ENCODE measurements at regions not wholly inside any gene's neighbourhood (a gene's known extent, or its start where the extent isn't known, plus 50 kb on each side); places are given as distances from the start of the nearest gene placed in this dataset.

GRCh38 chrX:68945081-68945602 is 116.3 kb downstream of the EFNB1 start:
- ChIA-PET POLR2A (interaction anchor here (1.1 to 1.5 kb wide), 2 partner anchors 8 to 116 kb away, joined by 4 read pairs; partner anchors contain the start of gene EFNB1), CTCF (interaction anchor here (1.2 to 2.3 kb wide), 2 partner anchors 9 to 118 kb away, joined by 3 to 5 read pairs; no protein-coding TSS in a partner anchor)
- no peak for DNase-seq (ENCODE audit: low read depth, low spot score)
- no peak for TF ChIP-seq CTCF (IDR thresholded peaks at IDR 0.05; ENCODE audit: low read depth, low read length)
- Histone ChIP-seq H3K9me3 (ENCODE audit: control insufficient read depth, insufficient read depth, low read length) (no peaks in the 10 kb centered on the region), H3K27me3 (ENCODE audit: control insufficient read depth, insufficient read depth, low read length) (no peaks in the 10 kb centered on the region), H3K27ac (ENCODE audit: low read depth, low read length) (peak overlapping the region; percentile 2), H3K4me3 (ENCODE audit: low read depth, low read length) (no peak overlapping the region)

GRCh38 chrX:68944211-68944610 is 115.4 kb downstream of the EFNB1 start:
- TF ChIP-seq CTCF (IDR thresholded peaks at IDR 0.05; ENCODE audit: low read depth, low read length): no peak
- POLR2A ChIA-PET: no interaction called here

GRCh38 chrX:68942840-68943239 is 114.0 kb downstream of the EFNB1 start:
- Histone ChIP-seq H3K4me3 (ENCODE audit: low read depth, low read length) (no peak overlapping the region), H3K27me3 (ENCODE audit: control insufficient read depth, insufficient read depth, low read length) (no peaks in the 10 kb centered on the region), H3K27ac (ENCODE audit: low read depth, low read length) (no peak overlapping the region), H3K9me3 (ENCODE audit: control insufficient read depth, insufficient read depth, low read length) (no peaks in the 10 kb centered on the region)
- CTCF ChIA-PET: no interaction called here
- TF ChIP-seq CTCF (IDR thresholded peaks at IDR 0.05; ENCODE audit: low read depth, low read length): no peak
- POLR2A ChIA-PET: no interaction called here
- no peak for DNase-seq (ENCODE audit: low read depth, low spot score)

More at GRCh38 chrX:68944211-68944610, 115.4 kb downstream of the EFNB1 start:
- Histone ChIP-seq H3K9me3 (ENCODE audit: control insufficient read depth, insufficient read depth, low read length) (no peaks in the 10 kb centered on the region), H3K27ac (ENCODE audit: low read depth, low read length) (no peak overlapping the region), H3K4me3 (ENCODE audit: low read depth, low read length) (no peak overlapping the region), H3K27me3 (ENCODE audit: control insufficient read depth, insufficient read depth, low read length) (no peaks in the 10 kb centered on the region)
- CTCF ChIA-PET: no interaction called here
- no peak for DNase-seq (ENCODE audit: low read depth, low spot score)

- TF ChIP-seq CTCF (IDR thresholded peaks at IDR 0.05; ENCODE audit: low read depth, low read length): no peak
- no peaks in the 10 kb centered on the region for H3K27me3 ChIP-seq (ENCODE audit: control insufficient read depth, insufficient read depth, low read length)
- CTCF ChIA-PET: no interaction called here
- no peak overlapping the region for H3K27ac ChIP-seq (ENCODE audit: low read depth, low read length)
- POLR2A ChIA-PET: no interaction called here
- no peak overlapping the region for H3K4me3 ChIP-seq (ENCODE audit: low read depth, low read length)
- H3K9me3 ChIP-seq (ENCODE audit: control insufficient read depth, insufficient read depth, low read length): no peaks in the 10 kb centered on the region
- no peak for DNase-seq (ENCODE audit: low read depth, low spot score)
Measured at GRCh38 chrX:68942104-68942503, 113.3 kb downstream of the EFNB1 start.

GRCh38 chrX:68941385-68941952 is 112.6 kb downstream of the EFNB1 start:
- Histone ChIP-seq H3K4me3 (ENCODE audit: low read depth, low read length) (no peak overlapping the region), H3K27me3 (ENCODE audit: control insufficient read depth, insufficient read depth, low read length) (no peaks in the 10 kb centered on the region), H3K9me3 (ENCODE audit: control insufficient read depth, insufficient read depth, low read length) (no peaks in the 10 kb centered on the region), H3K27ac (ENCODE audit: low read depth, low read length) (no peak overlapping the region)
- TF ChIP-seq CTCF (IDR thresholded peaks at IDR 0.05; ENCODE audit: low read depth, low read length): no peak
- CTCF ChIA-PET: interaction anchor here (1.6 kb wide), 1 partner anchor 20 kb away, joined by 16 read pairs; no protein-coding TSS in a partner anchor
- no peak for DNase-seq (ENCODE audit: low read depth, low spot score)
- POLR2A ChIA-PET: no interaction called here
